KOPT-K1 (cell line): ENCODE measurements at regions not wholly inside any gene's neighbourhood (a gene's known extent, or its start where the extent isn't known, plus 50 kb on each side); places are given as distances from the start of the nearest gene placed in this dataset.

Experiments used
- H3K27ac ChIP-seq: fragments of 200-600 bp; sonication (generic); 2 replicates; pipeline ENCODE4 v1.5.1; 2016; ENCODE audit warnings: antibody characterized with exemption, mild to moderate bottlenecking, low read depth, low read length; ENCODE audit not compliant: poor library complexity, severe bottlenecking
- H3K36me3 ChIP-seq: fragments of 200-600 bp; sonication (generic); 2 replicates; pipeline ENCODE4 v1.5.1; 2017; ENCODE audit warnings: antibody characterized with exemption, mild to moderate bottlenecking, low read length, moderate library complexity; ENCODE audit not compliant: insufficient read depth
- H3K9me3 ChIP-seq: fragments of 200-600 bp; sonication (generic); 2 replicates; pipeline ENCODE4 v1.5.1; 2017; ENCODE audit warnings: antibody characterized with exemption, low read length, mild to moderate bottlenecking; ENCODE audit not compliant: insufficient read depth, poor library complexity, severe bottlenecking

GRCh38 chr14:92258934-92259333 is 64.0 kb upstream of the SLC24A4 start:
- no peaks in the 10 kb centered on the region for H3K9me3 ChIP-seq
- H3K27ac ChIP-seq = no peak overlapping the region
- no peaks in the 10 kb centered on the region for H3K36me3 ChIP-seq

GRCh38 chr14:92259613-92260357 is 63.2 kb upstream of the SLC24A4 start:
- Histone ChIP-seq H3K36me3 (no peaks in the 10 kb centered on the region), H3K27ac (peak overlapping the region; percentile 28), H3K9me3 (no peaks in the 10 kb centered on the region)

GRCh38 chr14:92263681-92264080 is 59.3 kb upstream of the SLC24A4 start:
- Histone ChIP-seq H3K27ac (no peak overlapping the region), H3K9me3 (no peaks in the 10 kb centered on the region), H3K36me3 (no peaks in the 10 kb centered on the region)

- Histone ChIP-seq H3K36me3 (no peaks in the 10 kb centered on the region), H3K9me3 (no peaks in the 10 kb centered on the region), H3K27ac (no peak overlapping the region)
These were observed 58.8 kb upstream of the SLC24A4 start for GRCh38 chr14:92264195-92264594.

DNA sequence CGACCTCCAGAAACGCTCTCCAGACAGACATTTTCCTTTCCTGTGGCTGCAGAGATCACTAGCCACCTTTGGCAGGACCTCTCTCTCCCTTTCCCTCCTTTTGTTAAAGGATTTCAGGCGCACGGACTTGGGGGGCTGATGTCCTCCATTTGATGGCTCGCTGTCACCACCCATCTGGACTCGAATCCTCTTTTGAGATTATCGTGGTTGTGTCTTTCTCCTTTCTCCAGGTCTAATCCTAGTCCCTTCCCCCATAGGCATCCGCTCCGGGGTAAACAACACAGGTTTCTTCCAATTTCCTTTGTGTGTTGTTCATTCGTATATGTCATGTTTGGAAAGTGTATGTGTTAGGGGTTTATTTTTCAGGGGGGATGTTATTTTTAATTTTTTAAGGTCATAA is 56.7 kb upstream of the SLC24A4 start:
- H3K27ac ChIP-seq = no peak overlapping the region
- no peaks in the 10 kb centered on the region for H3K36me3 ChIP-seq
- H3K9me3 ChIP-seq = no peaks in the 10 kb centered on the region
